GM19351 (cell line): ENCODE measurements at regions not wholly inside any gene's neighbourhood (a gene's known extent, or its start where the extent isn't known, plus 50 kb on each side); places are given as distances from the start of the nearest gene placed in this dataset.

Source experiments
- ATAC-seq: cut with Tn5 transposase; IDR thresholded peaks from one replicate; pipeline ENCODE4 v1.9.1; 2021; ENCODE audit warnings: mild to moderate bottlenecking, moderate library complexity; ENCODE audit not compliant: unreplicated experiment

- ATAC-seq, result no peak
These were observed 94.3 kb downstream of the ZNF280B start for GRCh38 chr22:22414266-22414665.

GRCh38 chr22:22417495-22418162, 90.9 kb downstream of the ZNF280B start:
- no peak for ATAC-seq

- no peak for ATAC-seq
These were observed 90.4 kb downstream of the ZNF280B start for GRCh38 chr22:22418163-22418549.

GRCh38 chr22:22418957-22419356, 89.6 kb downstream of the ZNF280B start:
- no peak for ATAC-seq

GRCh38 chr22:22420580-22420979, 88.0 kb downstream of the ZNF280B start:
- ATAC-seq, result no peak

GRCh38 chr22:22421392-22421791, 87.2 kb downstream of the ZNF280B start:
- ATAC-seq, result no peak

GRCh38 chr22:22422629-22423112, 85.9 kb downstream of the ZNF280B start:
- peak; percentile 98 for ATAC-seq

- no peak for ATAC-seq
These were observed 84.9 kb downstream of the ZNF280B start for GRCh38 chr22:22423681-22424080.

- no peak for ATAC-seq
These were observed 84.2 kb downstream of the ZNF280B start for GRCh38 chr22:22424210-22424800.

GRCh38 chr22:22424956-22425355, 83.6 kb downstream of the ZNF280B start:
- ATAC-seq, result no peak

- ATAC-seq, result no peak
These were observed 83.2 kb downstream of the ZNF280B start for GRCh38 chr22:22425356-22425755.

- no peak for ATAC-seq
These were observed 82.5 kb downstream of the ZNF280B start for GRCh38 chr22:22425783-22426624.

- ATAC-seq, result no peak
These were observed 80.9 kb downstream of the ZNF280B start for GRCh38 chr22:22427542-22428065.

- no peak for ATAC-seq
These were observed 80.1 kb downstream of the ZNF280B start for GRCh38 chr22:22428222-22429098.

- ATAC-seq, result no peak
These were observed 79.0 kb downstream of the ZNF280B start for GRCh38 chr22:22429369-22430108.

GRCh38 chr22:22430111-22430820, 78.3 kb downstream of the ZNF280B start:
- no peak for ATAC-seq

GRCh38 chr22:22431271-22432220, 77.0 kb downstream of the ZNF280B start:
- ATAC-seq, result no peak

- ATAC-seq, result no peak
These were observed 76.1 kb downstream of the ZNF280B start for GRCh38 chr22:22432479-22432878.
